H9 (cell line): ENCODE measurements at regions not wholly inside any gene's neighbourhood (a gene's known extent, or its start where the extent isn't known, plus 50 kb on each side); places are given as distances from the start of the nearest gene placed in this dataset.

Source experiments
- DNase-seq: peaks from one replicate; pipeline ENCODE4 v3.0.0-alpha.2; 2017
- H2AFZ ChIP-seq: one replicate; pipeline ENCODE4 v1.6.1; 2013; ENCODE audit warnings: mild to moderate bottlenecking, low read length, control low read depth, moderate library complexity
- H2AK5ac ChIP-seq: 2 replicates; pipeline ENCODE4 v1.6.1; 2013; ENCODE audit warnings: low read length, control low read depth, mixed read lengths; ENCODE audit not compliant: insufficient read length
- H2BK120ac ChIP-seq: one replicate; pipeline ENCODE4 v1.6.1; 2013; ENCODE audit warnings: low read depth, mild to moderate bottlenecking, low read length, control low read depth, inconsistent platforms; ENCODE audit not compliant: poor library complexity, severe bottlenecking
- H2BK12ac ChIP-seq: 2 replicates; pipeline ENCODE4 v1.6.1; 2013; ENCODE audit warnings: low read length, control low read depth, mixed read lengths, low read depth; ENCODE audit not compliant: insufficient read length
- H2BK15ac ChIP-seq: 2 replicates; pipeline ENCODE4 v1.6.1; 2013; ENCODE audit warnings: low read depth, low read length, control low read depth
- H2BK20ac ChIP-seq: one replicate; pipeline ENCODE4 v1.6.1; 2013; ENCODE audit warnings: low read depth, mild to moderate bottlenecking, low read length, control low read depth, inconsistent platforms; ENCODE audit not compliant: poor library complexity, severe bottlenecking
- H2BK5ac ChIP-seq: 2 replicates; pipeline ENCODE4 v1.6.1; 2013; ENCODE audit warnings: low read length, control low read depth, mixed read lengths; ENCODE audit not compliant: insufficient read length
- H3K14ac ChIP-seq: 2 replicates; pipeline ENCODE4 v1.6.1; 2013; ENCODE audit warnings: low read length, control low read depth; ENCODE audit not compliant: insufficient read depth
- H3K18ac ChIP-seq: 2 replicates; pipeline ENCODE4 v1.6.1; 2013; ENCODE audit warnings: low read depth, mild to moderate bottlenecking, mixed read lengths, low read length, control low read depth; ENCODE audit not compliant: insufficient read length
- H3K23ac ChIP-seq: 2 replicates; pipeline ENCODE4 v1.6.1; 2013; ENCODE audit warnings: low read length, control low read depth, mixed read lengths, low read depth; ENCODE audit not compliant: insufficient read length
- H3K23me2 ChIP-seq: 2 replicates; pipeline ENCODE4 v1.6.1; 2013; ENCODE audit warnings: low read depth, mild to moderate bottlenecking, mixed read lengths, low read length, control low read depth; ENCODE audit not compliant: insufficient read length, poor library complexity, severe bottlenecking
- H3K27ac ChIP-seq: 2 replicates; pipeline ENCODE4 v1.5.1; 2013; ENCODE audit warnings: low read length, control low read depth, mixed read lengths, low read depth; ENCODE audit not compliant: insufficient read length
- H3K27me3 ChIP-seq: 2 replicates; pipeline ENCODE4 v1.6.1; 2013; ENCODE audit warnings: low read length, control low read depth, inconsistent platforms; ENCODE audit not compliant: insufficient read depth
- H3K4ac ChIP-seq: 2 replicates; pipeline ENCODE4 v1.6.1; 2013; ENCODE audit warnings: low read depth, mild to moderate bottlenecking, control low read depth, inconsistent platforms, low read length, moderate library complexity
- H3K4me1 ChIP-seq: 2 replicates; pipeline ENCODE4 v1.6.1; 2013; ENCODE audit warnings: low read length, control low read depth, inconsistent platforms; ENCODE audit not compliant: insufficient read depth
- H3K4me2 ChIP-seq: 2 replicates; pipeline ENCODE4 v1.6.1; 2013; ENCODE audit warnings: low read length, control low read depth, mixed read lengths; ENCODE audit not compliant: insufficient read length, insufficient read depth
- H3K56ac ChIP-seq: 2 replicates; pipeline ENCODE4 v1.6.1; 2013; ENCODE audit warnings: low read depth, mild to moderate bottlenecking, mixed read lengths, low read length, control low read depth; ENCODE audit not compliant: insufficient read length
- H3K79me1 ChIP-seq: 2 replicates; pipeline ENCODE4 v1.6.1; 2013; ENCODE audit warnings: low read depth, mild to moderate bottlenecking, moderate library complexity, low read length, control low read depth, inconsistent platforms; ENCODE audit not compliant: insufficient read depth, poor library complexity, severe bottlenecking
- H3K79me2 ChIP-seq: 2 replicates; pipeline ENCODE4 v1.6.1; 2013; ENCODE audit warnings: low read length, control low read depth, inconsistent platforms; ENCODE audit not compliant: insufficient read depth
- H3K9ac ChIP-seq: 2 replicates; pipeline ENCODE4 v1.6.1; 2013; ENCODE audit warnings: low read length, control low read depth, mixed read lengths; ENCODE audit not compliant: insufficient read length; ENCODE audit errors: extremely low read depth
- H3K9me3 ChIP-seq: one replicate; pipeline ENCODE4 v1.6.1; 2013; ENCODE audit warnings: low read depth, low read length, inconsistent platforms; ENCODE audit not compliant: control insufficient read depth
- H3T11ph ChIP-seq: one replicate; pipeline ENCODE4 v1.6.1; 2013; ENCODE audit warnings: mild to moderate bottlenecking, low read length, control low read depth, inconsistent platforms
- H4K20me1 ChIP-seq: one replicate; pipeline ENCODE4 v1.6.1; 2013; ENCODE audit not compliant: control insufficient read depth, insufficient read length, insufficient read depth
- H4K5ac ChIP-seq: 2 replicates; pipeline ENCODE4 v1.6.1; 2013; ENCODE audit warnings: low read depth, mild to moderate bottlenecking, mixed read lengths, low read length, control low read depth; ENCODE audit not compliant: insufficient read length
- H4K8ac ChIP-seq: replicated peaks from 2 replicates; pipeline ENCODE4 v1.6.1; 2013; ENCODE audit warnings: low read length, control low read depth, mixed read lengths, low read depth; ENCODE audit not compliant: insufficient read length
- H4K91ac ChIP-seq: 2 replicates; pipeline ENCODE4 v1.6.1; 2013; ENCODE audit warnings: low read depth, mild to moderate bottlenecking, moderate library complexity, mixed read lengths, low read length, control low read depth; ENCODE audit not compliant: insufficient read length
- H3K27ac Mint-ChIP-seq, 3 experiments: 2 replicates in 2 of 3; 3 replicates in 1 of 3; pipeline ENCODE4 v1.8.0; 2020 to 2021; ENCODE audit warnings: mixed read lengths in 3 of 3, mild to moderate bottlenecking in 1 of 3, moderate library complexity in 1 of 3
- H3K27me3 Mint-ChIP-seq: 2 replicates; pipeline ENCODE4 v1.8.0; 2021; ENCODE audit warnings: low read depth, mild to moderate bottlenecking, moderate library complexity, mixed read lengths
- H3K36me3 Mint-ChIP-seq, 3 experiments: 2 replicates in 2 of 3; 3 replicates in 1 of 3; pipeline ENCODE4 v1.8.0; 2020 to 2021; ENCODE audit warnings: low read depth in 3 of 3, mixed read lengths in 3 of 3; ENCODE audit not compliant: insufficient read depth in 1 of 3
- H3K4me1 Mint-ChIP-seq, 2 experiments: 2 replicates each; pipeline ENCODE4 v1.8.0; 2020; ENCODE audit warnings: mixed read lengths in 2 of 2
- H3K4me3 Mint-ChIP-seq, 2 experiments: 2 replicates in 1 of 2; 3 replicates in 1 of 2; pipeline ENCODE4 v1.8.0; 2020 to 2021; ENCODE audit warnings: mild to moderate bottlenecking in 2 of 2, mixed read lengths in 2 of 2, moderate library complexity in 1 of 2
- H3K9me3 Mint-ChIP-seq, 2 experiments: 2 replicates in 1 of 2; 3 replicates in 1 of 2; pipeline ENCODE4 v1.8.0; 2020; ENCODE audit warnings: mild to moderate bottlenecking in 2 of 2, mixed read lengths in 2 of 2, moderate library complexity in 1 of 2
- CTCF ChIP-seq: fragments of 200-600 bp; sonication (generic); conservative IDR thresholded peaks from 3 replicates; pipeline ENCODE4 v1.8.0; 2021; ENCODE audit warnings: antibody characterized with exemption, mild to moderate bottlenecking
- whole genome bisulfite sequencing: extraction: QIAGEN DNeasy Blood & Tissue Kit; methylation state at CpG from one replicate; pipeline ENCODE4 v1.1.7; 2013; ENCODE audit warnings: missing lambda C conversion rate, low lambda C conversion rate, mixed read lengths; ENCODE audit not compliant: insufficient read length; ENCODE audit errors: extremely low coverage; 5-methylcytosine and 5-hydroxymethylcytosine counted together

GRCh38 chr2:41934329-41934958, 113.4 kb upstream of the PKDCC start:
- Histone ChIP-seq H4K91ac (no peak overlapping the region), H4K20me1 (no peaks in the 10 kb centered on the region), H3K27ac (no peak overlapping the region), H2AFZ (no peak overlapping the region), H3K23ac (no peak overlapping the region), H3K4ac (no peak overlapping the region), H4K8ac (no peak overlapping the region), H2BK20ac (no peak overlapping the region), H2AK5ac (no peak overlapping the region), H3K9ac (no peak overlapping the region), H3K23me2 (no peaks in the 10 kb centered on the region), H2BK120ac (no peak overlapping the region), H3K18ac (no peak overlapping the region), H2BK15ac (no peak overlapping the region), H2BK12ac (no peak overlapping the region), H3K4me2 (no peak overlapping the region), H3K14ac (no peak overlapping the region; the same call in 1 of the 2 replicates), H3T11ph (no peak overlapping the region), H3K79me1 (no peaks in the 10 kb centered on the region), H4K5ac (no peak overlapping the region), H3K4me1 (peaks cover 13% of the 10 kb centered on the region; the same call in 1 of the 2 replicates), H2BK5ac (no peak overlapping the region), H3K79me2 (no peaks in the 10 kb centered on the region), H3K9me3 (no peaks in the 10 kb centered on the region), H3K56ac (no peak overlapping the region), H3K27me3 (no peaks in the 10 kb centered on the region)
- Mint-ChIP-seq H3K36me3 (no peaks in the 10 kb centered on the region), H3K4me3 (no peak overlapping the region), H3K4me1 (peaks cover 57 to 66% of the 10 kb centered on the region in 2 experiments), H3K27ac (peak overlapping the region in 1 of 3 experiments; percentile 80; a peak in 1 of 7 replicates), H3K9me3 (no peaks in the 10 kb centered on the region), H3K27me3 (peaks cover 6% of the 10 kb centered on the region)
- WGBS, result no CpG with 5 or more reads among the region's 10 CpGs
- no peak for TF ChIP-seq CTCF
- no peak for DNase-seq
